Activated CD4-positive, alpha-beta T cell treated with anti-CD3 and anti-CD28 coated beads for 36 hours (primary cell): ENCODE measurements at regions not wholly inside any gene's neighbourhood (a gene's known extent, or its start where the extent isn't known, plus 50 kb on each side); places are given as distances from the start of the nearest gene placed in this dataset.

Source experiments
- ATAC-seq: fragments of 200-7000 bp; cut with Tn5 transposase; one replicate; pipeline ENCODE4 v1.10.0; 2021; ENCODE audit warnings: mild to moderate bottlenecking, moderate library complexity
- CTCF ChIA-PET: fragments of 350-600 bp; sonication (Branson Sonifier 250); formaldehyde crosslinking; loops from one replicate; lab custom pipeline; 2021; ENCODE audit warnings: antibody characterized with exemption; lab: Charles Lee
- POLR2A ChIA-PET: fragments of 350-600 bp; sonication (Branson Sonifier 250); formaldehyde crosslinking; loops from one replicate; lab custom pipeline; 2021; ENCODE audit warnings: antibody characterized with exemption, inconsistent platforms; lab: Charles Lee
- DNase-seq: peaks from one replicate; pipeline ENCODE4 v3.0.0-alpha.2; 2020
- H3K27ac Mint-ChIP-seq: one replicate; pipeline ENCODE4 v1.8.0; 2021; ENCODE audit warnings: mixed read lengths
- H3K27me3 Mint-ChIP-seq: one replicate; pipeline ENCODE4 v1.8.0; 2021; ENCODE audit warnings: mixed read lengths
- H3K36me3 Mint-ChIP-seq: one replicate; pipeline ENCODE4 v1.8.0; 2021; ENCODE audit warnings: low read depth, mixed read lengths
- H3K4me1 Mint-ChIP-seq: one replicate; pipeline ENCODE4 v1.8.0; 2021; ENCODE audit warnings: mixed read lengths
- H3K4me3 Mint-ChIP-seq: one replicate; pipeline ENCODE4 v1.8.0; 2021; ENCODE audit warnings: mild to moderate bottlenecking, moderate library complexity, mixed read lengths
- H3K9me3 Mint-ChIP-seq: one replicate; pipeline ENCODE4 v1.8.0; 2021; ENCODE audit warnings: low read depth, mixed read lengths
- intact Hi-C, 2 experiments: fragments of 100-400 bp; cut with DNase I in 1 of 2; cut with micrococcal nuclease in 1 of 2; formaldehyde crosslinking; loops; one replicate each; pipeline versions ENCODE4 v1.14.2 to v1.15.1; 2022 to 2024; cut with DNase I, micrococcal nuclease

- ChIA-PET POLR2A (no interaction called here), CTCF (no interaction called here)
- Mint-ChIP-seq H3K4me3 (no peak overlapping the region), H3K4me1 (no peaks in the 10 kb centered on the region), H3K9me3 (no peaks in the 10 kb centered on the region), H3K36me3 (no peaks in the 10 kb centered on the region), H3K27me3 (peaks cover 4% of the 10 kb centered on the region), H3K27ac (no peak overlapping the region)
- ATAC-seq, result no peak
- no peak for DNase-seq
- intact Hi-C loops, result no loop called here
Observed at GRCh38 chr15:48002767-48003166, 118.0 kb upstream of the SLC24A5 start.

GRCh38 chr15:48003441-48003840, 117.3 kb upstream of the SLC24A5 start:
- H3K4me1 Mint-ChIP-seq, result no peaks in the 10 kb centered on the region
- no peak overlapping the region for H3K27ac Mint-ChIP-seq
- H3K27me3 Mint-ChIP-seq, result peaks cover 5% of the 10 kb centered on the region
- H3K9me3 Mint-ChIP-seq, result no peaks in the 10 kb centered on the region
- ChIA-PET POLR2A (no interaction called here), CTCF (no interaction called here)
- intact Hi-C loops, result no loop called here
- no peak for DNase-seq
- no peak overlapping the region for H3K4me3 Mint-ChIP-seq
- H3K36me3 Mint-ChIP-seq, result no peaks in the 10 kb centered on the region
- ATAC-seq, result no peak

GRCh38 chr15:48005077-48005476, 115.7 kb upstream of the SLC24A5 start:
- ATAC-seq, result no peak
- CTCF ChIA-PET, result no interaction called here
- intact Hi-C loops, result no loop called here
- Mint-ChIP-seq H3K9me3 (no peaks in the 10 kb centered on the region), H3K27ac (no peak overlapping the region), H3K27me3 (peaks cover 6% of the 10 kb centered on the region), H3K4me1 (no peaks in the 10 kb centered on the region), H3K4me3 (no peak overlapping the region), H3K36me3 (no peaks in the 10 kb centered on the region)
- POLR2A ChIA-PET, result no interaction called here
- no peak for DNase-seq

- intact Hi-C loops, result no loop called here
- no peak overlapping the region for H3K4me3 Mint-ChIP-seq
- ChIA-PET POLR2A (no interaction called here), CTCF (no interaction called here)
- H3K27ac Mint-ChIP-seq, result no peak overlapping the region
- no peaks in the 10 kb centered on the region for H3K4me1 Mint-ChIP-seq
- ATAC-seq, result no peak
- no peaks in the 10 kb centered on the region for H3K9me3 Mint-ChIP-seq
- peaks cover 4% of the 10 kb centered on the region for H3K27me3 Mint-ChIP-seq
- no peak for DNase-seq
- no peaks in the 10 kb centered on the region for H3K36me3 Mint-ChIP-seq
Observed at GRCh38 chr15:48006031-48006511, 114.7 kb upstream of the SLC24A5 start.

GRCh38 chr15:48010316-48010715, 110.5 kb upstream of the SLC24A5 start:
- DNase-seq (no peak), ATAC-seq (no peak)
- Mint-ChIP-seq H3K27me3 (peaks cover 2% of the 10 kb centered on the region), H3K27ac (no peak overlapping the region), H3K4me1 (no peaks in the 10 kb centered on the region), H3K36me3 (no peaks in the 10 kb centered on the region), H3K9me3 (no peaks in the 10 kb centered on the region), H3K4me3 (no peak overlapping the region)
- intact Hi-C loops, result no loop called here
- ChIA-PET CTCF (no interaction called here), POLR2A (no interaction called here)

- Mint-ChIP-seq H3K4me3 (no peak overlapping the region), H3K27ac (no peak overlapping the region), H3K9me3 (no peaks in the 10 kb centered on the region), H3K4me1 (no peaks in the 10 kb centered on the region), H3K36me3 (no peaks in the 10 kb centered on the region), H3K27me3 (peaks cover 2% of the 10 kb centered on the region)
- intact Hi-C loops, result no loop called here
- DNase-seq (no peak), ATAC-seq (no peak)
- POLR2A ChIA-PET, result no interaction called here
- CTCF ChIA-PET, result interaction anchor here (0.6 kb wide), 1 partner anchor 122 kb away, joined by 3 read pairs; no protein-coding TSS in a partner anchor
Observed at GRCh38 chr15:48012191-48012590, 108.6 kb upstream of the SLC24A5 start.

GRCh38 chr15:48016865-48017264, 103.9 kb upstream of the SLC24A5 start:
- H3K4me1 Mint-ChIP-seq, result peaks cover 1% of the 10 kb centered on the region
- POLR2A ChIA-PET, result no interaction called here
- peaks cover 2% of the 10 kb centered on the region for H3K27me3 Mint-ChIP-seq
- H3K4me3 Mint-ChIP-seq, result no peak overlapping the region
- ATAC-seq (no peak), DNase-seq (no peak)
- CTCF ChIA-PET, result interaction anchor here (0.6 kb wide), 1 partner anchor 305 kb away, joined by 3 read pairs; no protein-coding TSS in a partner anchor
- no peak overlapping the region for H3K27ac Mint-ChIP-seq
- H3K36me3 Mint-ChIP-seq, result no peaks in the 10 kb centered on the region
- intact Hi-C loops, result no loop called here
- no peaks in the 10 kb centered on the region for H3K9me3 Mint-ChIP-seq

GRCh38 chr15:48017747-48018146, 103.0 kb upstream of the SLC24A5 start:
- ChIA-PET POLR2A (no interaction called here), CTCF (no interaction called here)
- no peak overlapping the region for H3K27ac Mint-ChIP-seq
- DNase-seq (no peak), ATAC-seq (no peak)
- H3K9me3 Mint-ChIP-seq, result no peaks in the 10 kb centered on the region
- intact Hi-C loops, result no loop called here
- H3K36me3 Mint-ChIP-seq, result no peaks in the 10 kb centered on the region
- peaks cover 2% of the 10 kb centered on the region for H3K27me3 Mint-ChIP-seq
- peaks cover 1% of the 10 kb centered on the region for H3K4me1 Mint-ChIP-seq
- H3K4me3 Mint-ChIP-seq, result no peak overlapping the region

GRCh38 chr15:48020166-48020565, 100.6 kb upstream of the SLC24A5 start:
- DNase-seq (no peak), ATAC-seq (no peak)
- peaks cover 1% of the 10 kb centered on the region for H3K4me1 Mint-ChIP-seq
- H3K9me3 Mint-ChIP-seq, result no peaks in the 10 kb centered on the region
- peaks cover 2% of the 10 kb centered on the region for H3K27me3 Mint-ChIP-seq
- no peaks in the 10 kb centered on the region for H3K36me3 Mint-ChIP-seq
- H3K4me3 Mint-ChIP-seq, result no peak overlapping the region
- ChIA-PET CTCF (no interaction called here), POLR2A (no interaction called here)
- intact Hi-C loops, result no loop called here
- no peak overlapping the region for H3K27ac Mint-ChIP-seq

GRCh38 chr15:48021336-48022086, 99.3 kb upstream of the SLC24A5 start:
- ATAC-seq (no peak), DNase-seq (no peak)
- no peak overlapping the region for H3K27ac Mint-ChIP-seq
- H3K4me1 Mint-ChIP-seq, result peaks cover 1% of the 10 kb centered on the region
- peaks cover 2% of the 10 kb centered on the region for H3K27me3 Mint-ChIP-seq
- POLR2A ChIA-PET, result no interaction called here
- CTCF ChIA-PET, result no interaction called here
- no peak overlapping the region for H3K4me3 Mint-ChIP-seq
- H3K9me3 Mint-ChIP-seq, result no peaks in the 10 kb centered on the region
- no peaks in the 10 kb centered on the region for H3K36me3 Mint-ChIP-seq
- intact Hi-C loops, result no loop called here

- Mint-ChIP-seq H3K4me3 (no peak overlapping the region), H3K9me3 (no peaks in the 10 kb centered on the region), H3K4me1 (peaks cover 1% of the 10 kb centered on the region), H3K27ac (no peak overlapping the region), H3K36me3 (no peaks in the 10 kb centered on the region), H3K27me3 (peaks cover 3% of the 10 kb centered on the region)
- DNase-seq, result no peak
- intact Hi-C loops, result no loop called here
- ChIA-PET CTCF (no interaction called here), POLR2A (no interaction called here)
- no peak for ATAC-seq
Observed at GRCh38 chr15:48025118-48025517, 95.7 kb upstream of the SLC24A5 start.

- CTCF ChIA-PET, result interaction anchor here (0.7 kb wide), 1 partner anchor 28 kb away, joined by 3 read pairs; no protein-coding TSS in a partner anchor
- no peaks in the 10 kb centered on the region for H3K4me1 Mint-ChIP-seq
- DNase-seq (no peak), ATAC-seq (no peak)
- no peak overlapping the region for H3K4me3 Mint-ChIP-seq
- no peak overlapping the region for H3K27ac Mint-ChIP-seq
- intact Hi-C loops, result no loop called here
- no peaks in the 10 kb centered on the region for H3K9me3 Mint-ChIP-seq
- POLR2A ChIA-PET, result no interaction called here
- H3K27me3 Mint-ChIP-seq, result peaks cover 3% of the 10 kb centered on the region
- no peaks in the 10 kb centered on the region for H3K36me3 Mint-ChIP-seq
Observed at GRCh38 chr15:48028712-48029111, 92.1 kb upstream of the SLC24A5 start.
